ENCODE measurements at regions not wholly inside any gene's neighbourhood (a gene's known extent, or its start where the extent isn't known, plus 50 kb on each side); places are given as distances from the start of the nearest gene placed in this dataset.

DNA sequence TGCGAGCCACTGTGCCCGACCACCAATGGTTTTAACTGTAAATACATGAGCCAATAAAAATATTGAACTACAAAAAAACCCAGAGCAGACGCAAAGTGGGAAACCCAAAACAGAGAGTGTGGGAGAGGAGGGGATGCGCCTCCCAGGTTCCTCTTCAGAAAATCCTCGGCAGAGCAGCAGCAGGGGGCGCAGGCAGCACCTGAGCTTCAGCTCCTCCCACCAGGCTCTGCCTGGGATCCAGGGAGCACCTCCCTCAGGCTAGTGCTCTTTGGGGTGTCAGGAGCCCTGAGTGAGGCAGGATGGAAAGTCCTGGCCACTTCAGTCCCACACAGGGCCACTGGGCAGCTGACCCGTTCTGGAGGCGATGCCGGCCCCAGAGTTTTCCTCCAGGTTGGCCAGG lies 536.9 kb upstream of the CDH4 start:
- no peak for DNase-seq

DNA sequence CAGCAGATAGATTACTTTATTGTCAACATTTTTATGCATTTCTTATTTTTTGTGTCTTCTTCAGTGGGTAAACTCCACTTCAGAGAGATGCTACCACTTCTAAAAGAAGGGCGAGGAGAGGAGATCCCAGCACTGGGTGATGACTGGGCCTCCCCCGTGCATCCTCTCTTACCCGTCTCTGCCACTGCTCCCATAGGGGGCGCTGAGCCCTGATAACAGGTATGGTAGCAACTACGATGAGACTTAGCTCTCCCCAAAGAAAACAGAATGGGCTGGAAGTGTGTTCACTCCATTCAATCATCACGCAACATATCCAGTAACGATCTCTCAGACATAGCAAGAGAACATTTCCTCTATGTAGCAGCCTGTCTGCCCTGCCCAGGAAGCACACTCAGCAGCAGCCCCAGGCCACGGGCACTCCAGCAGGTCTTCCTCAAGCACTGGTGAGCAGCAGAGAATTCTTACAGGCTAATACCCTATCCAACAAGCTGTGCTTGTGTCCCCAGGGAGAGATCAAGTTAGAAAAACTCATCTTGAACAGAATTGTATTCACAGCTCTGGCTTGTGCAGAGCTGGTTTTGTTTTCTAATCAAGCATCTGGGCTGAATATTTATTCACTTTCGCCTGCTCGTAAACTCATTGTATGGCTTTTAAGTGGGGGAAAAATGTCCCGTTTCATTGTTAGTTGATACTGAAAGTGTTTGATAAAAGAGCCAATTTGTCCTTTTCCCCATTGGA lies 533.1 kb upstream of the CDH4 start:
- no peak for DNase-seq

DNA sequence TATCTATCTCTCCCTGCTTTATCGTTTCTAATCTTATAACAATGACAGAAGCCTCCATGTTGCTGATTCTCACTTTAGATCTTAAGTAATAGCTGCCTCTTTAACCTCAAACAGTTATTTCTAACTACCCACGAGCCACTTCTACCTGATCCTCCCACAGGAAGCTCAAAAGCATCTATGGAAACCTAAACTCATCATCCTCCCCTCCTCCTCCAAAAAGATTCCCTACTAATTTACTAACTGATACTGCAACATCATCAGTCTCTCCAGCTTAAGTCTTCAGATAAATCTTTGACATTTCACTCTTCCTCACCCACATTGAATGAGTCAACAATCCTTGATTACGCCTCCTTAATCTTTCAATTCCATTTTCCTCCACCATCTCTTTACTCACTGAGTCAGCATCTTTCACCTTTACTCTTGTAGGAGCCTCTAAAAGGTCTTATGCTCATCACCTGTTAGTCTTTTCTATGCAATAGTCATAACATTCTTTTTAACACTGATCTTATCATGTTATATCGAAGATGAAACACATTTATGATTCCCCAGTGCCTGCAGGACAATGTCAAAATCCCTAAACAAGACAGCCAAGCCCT lies 526.7 kb upstream of the CDH4 start:
- DNase-seq: no peak

DNA sequence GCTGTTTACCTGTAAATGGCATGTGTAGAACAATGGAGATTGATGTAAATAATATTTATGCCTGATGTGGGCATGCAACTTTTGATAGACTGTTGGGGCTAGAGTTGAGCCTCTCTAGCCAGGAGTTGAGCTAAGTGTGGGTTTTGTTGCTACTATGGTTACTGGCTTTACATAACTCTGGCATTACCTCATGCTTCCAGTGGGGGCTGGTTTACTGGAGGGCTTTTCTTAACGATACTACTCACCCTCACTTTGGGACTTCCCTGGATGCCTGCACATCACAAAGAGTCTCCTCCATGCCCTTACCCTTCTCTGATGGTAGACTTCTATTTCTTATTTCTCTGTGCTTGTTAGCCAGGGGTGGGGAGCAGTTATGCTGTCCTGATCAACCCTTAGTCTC lies 524.6 kb upstream of the CDH4 start:
- no peak for DNase-seq

DNA sequence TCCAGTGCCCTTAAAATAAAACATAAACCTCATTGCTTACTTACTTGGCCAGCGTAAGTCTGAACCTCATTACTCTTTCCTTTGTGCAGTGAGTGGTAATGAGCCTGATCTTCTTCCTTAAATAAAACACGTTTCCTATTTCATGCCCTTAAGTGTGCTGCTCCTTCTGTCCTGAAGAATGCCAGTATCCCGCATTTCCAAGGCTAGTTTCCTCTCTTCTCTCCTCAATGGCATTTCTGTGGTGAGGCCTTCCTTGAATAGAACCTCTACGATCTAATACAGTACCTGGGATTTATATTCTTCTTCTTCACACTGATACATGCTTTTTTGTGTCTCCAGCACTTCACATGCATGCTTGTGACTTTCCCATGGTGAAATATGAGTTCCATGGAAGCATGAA lies 523.4 kb upstream of the CDH4 start:
- DNase-seq: no peak

DNA sequence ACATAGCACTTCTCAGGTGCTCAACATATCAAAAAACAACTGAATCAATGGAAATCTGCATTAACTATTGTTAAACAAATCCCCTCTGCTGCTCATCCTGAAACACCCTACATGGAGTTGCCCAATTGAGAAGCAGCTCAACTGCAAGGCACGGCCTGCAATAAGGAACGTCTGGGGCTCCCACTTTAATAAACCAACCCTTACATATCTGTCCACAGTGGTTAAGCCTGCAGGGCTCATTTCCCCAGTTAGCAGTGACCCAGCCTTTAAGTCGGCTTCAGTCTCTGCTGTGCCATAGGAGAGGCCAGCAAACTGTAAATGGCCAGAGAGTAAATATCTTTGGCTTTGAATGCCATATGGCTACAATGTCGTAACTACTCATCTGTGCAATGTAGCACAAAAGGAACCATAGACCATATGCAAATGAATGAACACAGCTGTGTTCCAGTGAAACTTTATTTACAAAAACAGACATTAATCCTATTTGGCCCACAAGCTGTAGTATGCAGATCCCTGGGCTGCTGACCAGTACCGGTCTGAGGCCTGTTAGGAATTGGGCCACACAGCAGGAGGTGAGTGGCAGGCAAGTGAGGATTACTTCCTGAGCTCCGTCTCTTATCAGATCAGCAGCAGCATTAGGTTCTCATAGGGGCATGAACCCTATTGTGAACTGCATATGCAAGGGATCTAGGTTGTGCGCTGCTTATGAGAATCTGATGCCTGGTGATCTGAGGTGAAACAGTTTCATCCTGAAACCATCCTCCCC lies 522.7 kb upstream of the CDH4 start:
- DNase-seq: no peak

DNA sequence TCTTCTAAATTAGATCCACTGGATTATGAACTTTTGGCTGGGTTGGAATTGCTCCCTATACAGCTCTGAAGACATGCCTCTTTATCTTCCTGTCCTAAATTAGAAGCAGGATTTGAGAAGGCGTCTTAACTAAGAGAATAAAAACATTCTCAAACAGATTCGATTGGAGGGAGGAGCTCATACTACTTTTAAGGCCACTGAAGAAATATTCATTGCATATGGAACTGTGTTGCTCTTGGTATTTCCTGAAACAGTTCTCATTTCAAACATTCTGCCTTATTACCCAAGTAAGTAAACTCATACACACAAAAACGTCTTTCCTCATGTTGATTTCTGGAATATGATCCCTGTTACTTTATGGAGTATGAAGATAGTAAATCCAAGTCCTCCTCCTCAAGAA lies 519.7 kb upstream of the CDH4 start:
- no peak for DNase-seq

DNA sequence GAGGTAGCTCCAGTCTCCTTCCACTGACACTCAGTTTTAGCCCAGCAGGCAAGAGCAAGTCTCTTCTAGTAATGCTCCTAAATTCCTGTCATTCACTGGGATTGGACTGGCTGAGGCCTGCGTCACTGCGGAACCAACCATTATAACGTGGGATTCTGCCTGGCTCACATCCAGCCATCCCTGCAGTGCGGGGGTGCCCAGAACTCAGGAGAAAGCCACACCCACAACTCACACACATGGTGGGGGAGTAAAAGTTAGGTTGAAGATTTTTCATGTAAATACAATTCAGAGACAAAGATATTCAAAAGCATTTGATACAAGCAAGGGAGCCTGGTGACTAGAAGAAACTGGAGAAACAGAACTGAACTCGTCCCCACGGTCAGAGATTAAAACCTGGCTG lies 504.0 kb upstream of the CDH4 start:
- no peak for DNase-seq

DNA sequence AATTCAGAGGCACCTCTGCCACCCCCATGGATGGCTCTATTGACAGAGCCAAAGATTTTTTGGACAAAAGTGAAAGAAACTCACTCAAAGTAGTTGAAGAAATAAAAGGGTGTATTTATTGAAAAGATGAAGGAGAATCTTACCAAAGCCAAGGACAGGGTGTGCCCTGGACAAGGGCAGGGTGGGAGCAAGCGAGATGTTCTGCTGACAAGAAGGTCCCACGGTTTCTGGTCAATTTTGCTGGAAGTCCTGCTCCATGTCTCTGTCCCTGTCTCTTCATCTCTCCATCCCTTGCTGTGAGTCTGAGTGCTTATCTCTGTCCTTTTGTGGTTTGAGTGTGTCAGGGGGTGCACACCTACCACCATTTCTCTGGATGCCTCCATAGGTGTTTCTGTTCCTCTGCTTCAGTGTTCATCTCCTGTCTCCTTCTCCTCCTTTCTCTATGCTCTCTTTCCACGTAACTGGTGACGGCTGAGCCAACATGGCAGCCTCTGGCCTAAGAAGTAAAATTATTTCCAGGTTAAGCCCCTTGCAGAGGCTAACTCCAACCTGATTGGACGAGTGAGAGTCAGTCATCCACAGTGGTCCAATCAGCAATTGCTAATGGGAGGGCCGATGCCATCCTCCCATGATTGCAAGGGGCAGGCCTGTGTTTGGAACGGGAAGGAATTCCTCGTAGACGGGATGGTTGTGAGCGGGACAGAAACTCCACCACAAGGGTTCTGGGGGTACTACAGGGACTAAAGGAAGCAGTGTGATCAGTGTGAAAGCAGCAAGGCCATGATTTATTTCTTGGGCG lies 502.1 kb upstream of the CDH4 start:
- DNase-seq: no peak

DNA sequence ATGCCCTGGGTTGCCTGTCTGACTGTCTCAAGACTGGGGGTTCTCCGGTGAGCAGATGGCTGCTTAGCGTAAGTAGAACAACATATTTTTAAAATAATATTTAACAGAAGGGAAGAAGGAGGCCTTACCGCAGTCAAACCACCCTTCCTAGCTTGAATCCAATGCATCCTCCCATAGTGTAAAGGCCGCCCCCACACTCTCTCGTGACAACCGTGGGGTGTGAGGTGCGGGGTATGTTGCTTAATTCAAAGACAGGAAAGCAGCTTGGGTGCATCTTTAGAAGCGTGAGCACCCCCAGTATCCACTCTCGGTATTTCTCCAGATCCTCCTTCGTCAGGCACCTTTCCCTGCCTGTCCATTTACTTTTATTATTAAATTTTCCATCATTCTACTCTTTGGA lies 501.2 kb upstream of the CDH4 start:
- DNase-seq: no peak

DNA sequence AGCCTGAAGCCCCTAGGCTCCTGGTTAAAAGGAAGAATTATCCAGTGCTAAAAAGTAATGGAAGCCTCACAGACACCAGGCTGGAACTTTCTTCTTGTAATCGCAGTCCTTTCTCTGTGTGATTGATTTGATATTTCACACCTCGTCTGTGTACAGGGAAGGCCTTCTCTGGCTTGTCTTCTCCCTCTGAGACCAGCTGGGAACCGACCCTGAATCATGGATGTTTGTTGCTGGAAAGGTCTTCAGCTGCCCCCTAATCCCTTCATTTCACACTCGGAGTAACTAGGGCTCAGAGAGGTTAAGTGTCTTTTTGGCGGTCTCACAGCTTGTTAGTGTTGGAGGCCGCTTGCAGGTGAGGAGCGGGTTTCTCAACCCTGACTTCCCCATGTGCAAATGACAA lies 500.2 kb upstream of the CDH4 start:
- no peak for DNase-seq

DNA sequence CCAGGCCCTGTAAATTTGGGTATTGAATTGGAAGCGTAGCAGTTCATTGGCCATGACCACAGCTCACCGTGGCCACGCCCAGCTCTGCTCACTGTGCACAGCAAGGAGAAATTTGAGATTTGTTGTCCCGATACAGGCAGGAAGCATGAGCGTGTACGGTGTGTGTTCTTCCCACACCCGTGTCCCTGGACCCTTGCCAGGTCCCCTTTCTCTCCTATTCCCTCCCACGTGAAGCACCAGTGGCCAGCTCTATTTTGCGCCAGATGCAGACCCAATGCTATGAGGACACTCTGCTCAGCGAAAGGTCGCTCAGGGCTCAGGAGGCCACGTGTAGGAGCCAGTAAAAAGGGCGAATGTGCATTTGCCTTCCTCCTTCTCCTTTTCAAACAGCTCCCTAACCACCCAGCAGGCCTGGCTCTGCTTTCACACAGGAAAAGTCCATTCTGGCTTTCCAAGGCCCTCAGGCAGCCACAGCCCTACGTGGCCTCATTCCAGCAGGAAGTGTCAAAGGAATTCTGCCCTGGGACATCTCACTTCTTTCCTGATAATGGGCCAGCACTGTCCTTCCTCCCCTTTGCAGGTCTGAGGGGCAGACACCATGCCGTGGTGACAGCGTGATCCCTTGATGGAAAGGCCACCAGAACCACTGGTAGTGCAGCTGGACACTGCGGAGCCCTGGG lies 499.2 kb upstream of the CDH4 start:
- no peak for DNase-seq

DNA sequence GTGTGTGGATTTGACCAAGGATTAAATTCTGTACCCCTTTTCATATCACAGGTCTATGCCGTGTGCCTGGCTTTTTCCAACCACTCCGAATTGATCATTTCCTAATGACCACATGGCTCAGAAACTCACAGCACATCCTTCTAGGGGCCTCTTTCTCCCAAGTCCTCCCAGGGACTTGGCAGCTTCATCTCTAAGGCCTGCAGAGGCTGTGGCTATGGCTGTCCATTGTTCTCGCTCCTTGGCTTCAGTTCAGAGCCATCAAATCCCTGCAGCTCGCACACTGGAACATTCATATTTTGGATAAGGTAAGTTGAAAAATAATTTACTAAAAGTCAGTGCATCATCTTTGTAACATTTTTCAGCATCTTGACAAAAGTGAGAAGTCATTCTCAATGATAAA lies 497.2 kb upstream of the CDH4 start:
- no peak for DNase-seq

DNA sequence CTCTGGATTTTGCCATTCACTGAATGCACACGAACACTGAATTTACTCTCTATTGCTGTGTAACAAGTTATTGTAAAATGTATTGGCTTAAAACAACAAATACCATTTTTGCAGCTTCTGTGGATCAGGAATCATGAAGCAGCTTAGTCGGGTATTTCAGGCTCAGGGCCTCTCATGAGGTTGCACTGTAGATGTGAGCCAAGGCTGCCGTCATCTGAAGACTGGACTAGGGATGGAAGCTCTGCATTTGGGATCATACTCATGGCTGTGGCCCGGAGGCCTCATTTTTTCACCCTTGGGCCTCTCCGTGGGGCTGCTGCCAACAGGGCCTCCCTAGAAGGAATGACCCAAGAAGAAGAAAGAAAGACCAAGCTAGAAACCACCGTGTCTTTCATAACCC lies 492.4 kb upstream of the CDH4 start:
- no peak for DNase-seq

DNA sequence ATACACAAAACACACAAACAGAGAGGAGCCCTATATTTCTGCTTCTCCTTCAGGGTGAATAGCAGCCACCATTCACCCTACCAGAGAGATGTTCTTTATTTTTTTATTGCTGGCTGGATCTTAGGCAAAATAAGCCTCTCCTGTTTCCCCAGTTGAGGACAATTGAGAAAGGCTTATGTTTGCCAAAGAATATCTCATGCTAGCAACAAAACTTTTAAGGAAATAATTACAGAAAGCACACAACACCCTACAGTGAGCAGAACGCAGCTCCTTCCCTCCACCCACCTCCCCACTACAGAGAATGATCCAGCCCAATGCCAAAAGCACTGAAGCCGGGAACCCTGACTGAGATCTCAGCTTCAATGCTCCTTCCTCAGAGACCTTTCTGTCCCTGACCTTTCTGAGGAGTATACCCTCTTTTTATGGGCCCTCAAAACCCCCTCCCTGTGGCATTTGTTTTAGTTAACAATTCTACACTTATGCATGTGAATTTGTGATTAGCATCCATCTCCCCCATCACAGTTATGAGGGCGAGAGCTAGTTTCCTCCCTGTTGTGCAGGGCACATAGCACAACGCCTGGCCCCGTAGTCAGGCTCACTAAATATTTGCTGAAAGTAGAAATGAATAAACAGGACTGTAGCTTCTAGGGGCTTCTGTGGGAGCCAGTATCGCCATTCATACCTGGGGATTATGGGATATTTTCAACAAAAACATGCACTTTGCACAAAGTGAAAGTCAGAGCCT lies 491.6 kb upstream of the CDH4 start:
- no peak for DNase-seq

DNA sequence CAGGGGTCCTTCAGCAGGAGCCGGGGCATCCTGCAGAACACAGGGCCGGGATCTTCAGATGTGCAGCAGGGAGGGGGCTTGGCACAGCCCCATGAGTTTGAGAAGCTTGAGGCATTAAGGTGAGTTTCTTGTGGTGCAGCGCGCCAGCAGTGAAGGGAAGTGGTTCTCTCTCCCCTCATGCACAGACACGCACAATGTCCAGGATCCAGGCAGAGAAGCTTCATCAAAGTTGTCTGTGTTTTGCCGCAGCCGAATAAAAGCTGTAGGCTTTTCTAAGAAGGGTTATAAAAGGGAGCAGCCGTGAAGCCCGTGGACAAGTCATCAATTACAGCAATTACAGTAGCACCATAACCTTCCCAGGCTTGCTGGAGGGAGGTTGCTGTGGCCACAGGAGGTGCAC lies 491.0 kb upstream of the CDH4 start:
- no peak for DNase-seq

DNA sequence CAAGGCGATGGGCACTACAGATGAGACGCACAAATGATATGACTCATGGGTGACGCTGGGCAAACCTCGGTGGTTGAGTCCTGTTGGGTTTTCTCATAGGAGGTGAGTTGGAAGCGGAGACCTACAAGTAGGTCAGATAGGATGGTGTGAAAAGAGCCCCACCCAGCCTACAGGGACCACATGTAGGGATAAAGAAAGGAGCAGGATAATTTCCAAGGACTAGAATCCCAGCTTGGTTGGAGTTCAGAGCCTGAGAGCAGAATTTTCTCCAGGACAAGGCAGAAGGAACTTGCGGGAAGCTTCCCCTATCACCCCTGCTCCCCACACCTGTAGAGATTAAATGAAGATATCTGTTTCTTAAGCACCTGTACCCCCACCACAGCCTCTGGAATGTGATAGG lies 489.7 kb upstream of the CDH4 start:
- no peak for DNase-seq

DNA sequence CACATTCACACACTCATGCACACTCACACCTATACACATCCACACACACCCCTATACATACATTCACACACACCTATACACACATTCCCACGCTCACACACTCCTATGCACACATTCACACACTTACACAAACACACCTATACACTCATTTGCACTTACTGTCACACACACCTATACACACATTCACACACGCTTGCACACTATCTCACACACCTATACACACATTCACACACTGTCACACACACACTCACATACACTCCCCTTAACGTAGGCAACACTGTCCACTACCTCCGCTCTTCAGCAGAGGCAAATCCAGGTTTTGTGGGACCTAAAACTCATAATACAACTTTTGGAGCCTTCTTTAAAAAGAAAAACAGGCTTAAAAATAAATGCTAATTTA lies 487.7 kb upstream of the CDH4 start:
- DNase-seq: no peak

DNA sequence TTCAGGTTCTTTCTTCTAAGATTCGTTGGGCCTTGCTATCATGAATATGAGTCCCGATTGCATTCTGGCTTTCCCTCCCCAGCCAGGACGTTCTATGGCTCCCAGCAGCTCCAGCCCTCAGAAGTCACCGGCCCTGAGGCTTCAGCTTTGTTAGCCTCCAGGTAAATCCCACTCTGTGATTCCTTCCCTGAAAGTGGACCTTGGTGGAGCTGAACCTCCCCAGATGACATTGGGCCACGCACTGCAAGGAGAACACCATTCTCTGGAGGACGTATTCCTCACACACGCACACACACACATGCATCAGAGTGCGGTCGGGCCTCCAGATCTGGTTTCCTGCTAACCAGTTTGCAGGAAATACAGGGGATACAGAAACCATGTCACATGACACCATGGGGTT lies 487.3 kb upstream of the CDH4 start:
- DNase-seq: no peak

DNA sequence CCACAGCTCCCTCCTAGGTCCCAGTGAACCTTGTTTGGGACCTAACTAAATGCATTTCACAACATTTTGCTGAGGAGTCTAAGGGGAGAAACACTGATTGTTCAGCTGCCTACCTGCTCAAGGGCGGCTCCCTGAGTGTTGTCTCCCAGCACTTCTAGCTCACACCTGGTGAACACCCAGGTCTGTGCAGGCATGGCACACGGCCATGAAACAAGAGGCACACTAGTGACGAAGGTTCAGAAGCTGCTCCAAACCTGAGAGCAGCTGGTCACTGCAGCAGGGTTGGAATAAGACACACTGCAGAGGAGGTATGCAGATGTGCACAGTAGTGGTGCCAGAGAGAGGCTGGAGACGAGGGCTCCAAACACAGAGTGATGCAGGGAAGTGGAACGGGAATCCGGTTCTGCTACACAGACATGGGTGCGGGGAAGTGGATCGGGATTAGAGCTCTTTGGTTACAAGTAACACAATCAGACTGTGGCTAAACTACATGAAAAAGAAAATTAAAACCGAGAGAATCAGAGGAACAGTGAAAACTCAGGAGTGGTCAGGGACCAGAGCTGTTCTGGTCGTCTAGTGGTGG lies 486.1 kb upstream of the CDH4 start:
- no peak for DNase-seq

DNA sequence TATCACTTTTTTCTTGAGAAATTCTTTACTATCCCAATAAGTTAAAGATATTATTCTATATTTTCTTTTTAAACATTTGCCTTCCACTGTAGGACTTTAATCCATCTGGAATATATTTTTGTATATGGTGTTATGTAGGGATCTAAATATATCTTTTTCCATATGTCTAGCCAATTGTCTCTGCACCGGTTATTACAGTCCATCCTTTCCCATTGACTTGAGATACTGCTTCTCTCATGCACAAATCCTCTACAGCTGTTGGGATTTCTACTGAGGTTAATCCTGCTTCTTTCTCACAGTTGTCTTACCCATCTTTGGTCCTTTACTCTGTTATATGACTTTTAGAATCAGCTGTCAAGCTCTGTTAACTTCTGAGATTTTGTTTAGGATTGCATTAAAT lies 483.8 kb upstream of the CDH4 start:
- DNase-seq: no peak

Measured in effector CD4-positive, alpha-beta T cell (primary cell).